ENCODE measurements at regions not wholly inside any gene's neighbourhood (a gene's known extent, or its start where the extent isn't known, plus 50 kb on each side); places are given as distances from the start of the nearest gene placed in this dataset.

DNA sequence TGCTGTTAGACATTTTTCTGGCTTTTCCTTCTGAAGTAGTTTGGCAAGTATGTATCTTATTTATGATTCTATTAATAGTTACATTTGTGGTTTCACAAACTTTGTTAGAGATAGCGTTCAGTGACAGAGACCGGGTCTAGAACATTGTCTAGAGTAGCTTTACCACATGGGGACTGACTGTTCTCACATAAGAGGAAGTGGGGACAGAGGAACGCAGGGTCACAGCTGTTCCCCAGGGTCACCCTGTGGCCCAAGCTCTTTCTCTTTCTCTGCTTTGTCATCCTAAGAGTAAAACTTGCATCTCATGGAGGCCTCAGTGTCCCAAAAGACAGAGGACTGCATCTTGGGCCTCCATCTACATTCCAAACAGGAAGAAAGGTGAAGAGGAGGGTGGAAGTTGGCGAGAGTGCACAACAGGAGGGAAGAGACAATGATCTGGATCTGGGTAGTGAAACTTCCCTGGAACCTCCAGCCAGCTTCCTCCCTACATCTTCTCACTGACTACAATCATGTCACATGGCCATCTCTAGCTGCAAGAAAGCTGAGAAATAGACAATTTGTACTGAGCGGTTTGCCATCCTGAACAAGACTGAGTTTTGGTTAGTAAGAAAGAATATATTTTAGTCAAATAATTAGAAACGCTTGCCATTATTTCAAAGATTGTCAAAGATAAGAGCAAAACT lies 645.8 kb upstream of the ARID1B start:
- DNase-seq (ENCODE audit: low spot score) = no peak

- DNase-seq (ENCODE audit: low spot score) = no peak
Observed at GRCh38 chr6:156126535-156126934, 650.6 kb upstream of the ARID1B start.

GRCh38 chr6:156125844-156126243 lies 651.3 kb upstream of the ARID1B start:
- DNase-seq (ENCODE audit: low spot score) = no peak

GRCh38 chr6:156123731-156124130 lies 653.4 kb upstream of the ARID1B start:
- DNase-seq (ENCODE audit: low spot score) = no peak

GRCh38 chr6:156121973-156122372 lies 655.2 kb upstream of the ARID1B start:
- DNase-seq (ENCODE audit: low spot score) = no peak

- no peak for DNase-seq (ENCODE audit: low spot score)
Observed at GRCh38 chr6:156114541-156114940, 658.9 kb upstream of the NOX3 start.

- no peak for DNase-seq (ENCODE audit: low spot score)
Observed at GRCh38 chr6:156113631-156114030, 658.0 kb upstream of the NOX3 start.

- no peak for DNase-seq (ENCODE audit: low spot score)
Observed at GRCh38 chr6:156111913-156112312, 656.3 kb upstream of the NOX3 start.

GRCh38 chr6:156110249-156110648 lies 654.6 kb upstream of the NOX3 start:
- no peak for DNase-seq (ENCODE audit: low spot score)

DNA sequence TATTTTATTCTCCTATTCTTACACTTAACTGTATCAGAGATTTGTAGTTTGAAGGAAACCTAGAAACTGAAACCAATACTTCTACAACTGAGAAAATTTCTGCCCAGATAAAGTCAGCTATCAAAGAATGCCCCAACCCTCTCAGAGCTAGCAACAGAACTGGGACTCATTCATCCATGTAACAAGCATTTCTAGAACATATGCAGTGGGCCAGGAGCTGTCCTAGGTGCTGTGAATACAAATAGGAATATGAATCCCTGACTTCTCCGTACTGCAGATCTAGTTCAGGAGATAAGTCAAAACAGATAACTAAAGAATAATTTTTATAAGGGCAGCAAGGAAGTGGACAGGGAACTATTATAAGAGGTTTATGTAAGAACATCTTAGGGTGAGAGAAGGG lies 654.1 kb upstream of the NOX3 start:
- DNase-seq (ENCODE audit: low spot score) = no peak

- no peak for DNase-seq (ENCODE audit: low spot score)
Observed at GRCh38 chr6:156107624-156108101, 652.0 kb upstream of the NOX3 start.

DNA sequence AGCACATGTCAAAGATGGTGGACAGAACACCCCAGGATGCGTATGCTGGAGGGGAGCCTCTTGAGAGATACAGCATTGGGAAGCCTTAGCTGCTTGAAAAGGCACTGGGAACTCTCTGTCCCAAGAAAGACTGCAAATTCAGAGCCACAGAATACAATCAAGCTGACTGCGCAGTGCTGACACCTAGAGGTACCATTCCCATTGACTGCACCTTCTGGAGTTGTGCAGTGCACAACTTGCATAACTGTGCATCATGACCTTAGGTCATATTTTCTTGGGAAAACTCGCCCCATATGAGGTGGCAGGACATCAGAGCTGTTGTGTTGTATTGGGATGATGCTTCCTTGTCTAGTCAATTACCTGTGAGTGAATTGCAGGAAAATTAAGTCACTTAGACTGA lies 646.5 kb upstream of the NOX3 start:
- peak; percentile 52 for DNase-seq (ENCODE audit: low spot score)

- no peak for DNase-seq (ENCODE audit: low spot score)
Observed at GRCh38 chr6:156098839-156099238, 643.2 kb upstream of the NOX3 start.

GRCh38 chr6:156087487-156087886 lies 631.8 kb upstream of the NOX3 start:
- DNase-seq (ENCODE audit: low spot score) = no peak

GRCh38 chr6:156082012-156082411 lies 626.4 kb upstream of the NOX3 start:
- DNase-seq (ENCODE audit: low spot score) = no peak

GRCh38 chr6:156080371-156080770 lies 624.7 kb upstream of the NOX3 start:
- no peak for DNase-seq (ENCODE audit: low spot score)

GRCh38 chr6:156068881-156069280 lies 613.2 kb upstream of the NOX3 start:
- DNase-seq (ENCODE audit: low spot score) = no peak

- DNase-seq (ENCODE audit: low spot score) = no peak
Observed at GRCh38 chr6:156065849-156066248, 610.2 kb upstream of the NOX3 start.

DNA sequence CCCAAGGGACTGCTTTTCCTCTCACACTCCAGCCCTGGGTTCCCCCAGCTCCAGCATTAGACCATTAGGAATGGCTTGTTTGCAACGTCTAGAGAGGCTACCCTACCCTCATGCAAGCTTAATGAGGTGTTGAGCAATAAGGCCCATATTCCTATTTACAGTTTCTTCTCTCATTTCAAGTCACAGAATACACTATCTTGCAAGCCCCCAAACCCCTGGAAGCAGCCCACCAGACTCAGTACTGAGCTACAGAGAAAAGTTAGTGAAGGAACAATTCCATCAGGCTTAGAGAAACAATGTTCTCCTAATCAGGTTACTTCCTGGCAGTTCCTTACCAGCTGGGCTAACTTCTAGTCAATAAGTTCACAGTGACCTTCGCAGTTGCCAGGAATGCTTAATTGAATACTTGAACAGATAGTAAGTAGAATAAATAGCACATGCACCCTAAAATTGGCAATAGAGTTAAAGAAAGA lies 606.5 kb upstream of the NOX3 start:
- no peak for DNase-seq (ENCODE audit: low spot score)

- no peak for DNase-seq (ENCODE audit: low spot score)
Observed at GRCh38 chr6:156061465-156061864, 605.8 kb upstream of the NOX3 start.

GRCh38 chr6:156060013-156060412 lies 604.4 kb upstream of the NOX3 start:
- no peak for DNase-seq (ENCODE audit: low spot score)

- no peak for DNase-seq (ENCODE audit: low spot score)
Observed at GRCh38 chr6:156058356-156058755, 602.7 kb upstream of the NOX3 start.

DNA sequence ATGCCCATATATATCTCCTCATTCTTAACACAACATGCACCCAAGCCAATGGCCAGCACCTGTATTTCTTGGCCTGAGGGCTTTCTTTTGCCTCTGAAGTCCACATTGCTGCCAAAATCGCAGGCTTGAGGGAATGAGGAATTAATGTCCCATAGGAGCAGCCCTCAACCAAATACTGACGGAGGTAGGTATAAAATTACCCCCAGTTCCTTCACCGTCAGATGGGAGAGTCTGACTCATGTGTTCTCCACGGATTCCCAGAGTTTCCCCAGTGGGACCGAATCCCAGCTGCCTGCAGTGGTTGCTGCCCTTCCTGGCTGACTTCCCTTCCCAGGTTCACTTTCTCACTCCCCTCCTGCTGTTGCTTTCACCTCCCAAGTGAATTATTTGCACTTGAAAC lies 602.2 kb upstream of the NOX3 start:
- DNase-seq (ENCODE audit: low spot score) = no peak

DNA sequence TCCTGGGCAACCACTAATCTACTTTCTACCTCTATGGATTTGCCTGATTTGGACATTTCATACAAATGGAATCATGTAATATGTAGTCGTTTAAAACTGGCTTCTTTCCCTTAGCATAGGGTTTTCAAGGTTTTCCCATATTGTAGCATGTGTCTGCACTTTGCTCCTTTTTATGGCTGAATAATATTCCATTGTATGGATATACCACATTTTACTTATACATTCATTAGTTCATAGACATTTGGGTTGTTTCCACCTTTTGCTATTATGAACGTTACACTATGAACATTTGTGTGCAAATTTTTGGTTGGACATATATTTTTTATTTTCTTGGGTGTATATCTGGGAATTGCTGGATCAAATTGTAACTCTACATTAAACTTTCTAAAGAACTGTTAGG lies 600.4 kb upstream of the NOX3 start:
- no peak for DNase-seq (ENCODE audit: low spot score)
